OCI-LY1 (cell line): ENCODE measurements at regions not wholly inside any gene's neighbourhood (a gene's known extent, or its start where the extent isn't known, plus 50 kb on each side); places are given as distances from the start of the nearest gene placed in this dataset.
"Not testable (repeated sequence)": the region's sequence is repeated elsewhere in the genome, so short reads cannot be mapped to it uniquely, and the experiment has no call there.

ENCODE experiments used
- H2AFZ ChIP-seq: fragments of 200-600 bp; sonication (generic), shearing (Covaris generic); 2 replicates; pipeline ENCODE4 v1.6.0; 2014; ENCODE audit warnings: antibody characterized with exemption, mild to moderate bottlenecking, low read length
- H3F3A ChIP-seq: fragments of 200-600 bp; sonication (generic), shearing (Covaris generic); 2 replicates; pipeline ENCODE4 v1.6.0; 2014; ENCODE audit warnings: mild to moderate bottlenecking, antibody characterized with exemption, low read length, moderate library complexity; ENCODE audit not compliant: insufficient read depth
- H3K27ac ChIP-seq: fragments of 200-600 bp; sonication (generic); 2 replicates; pipeline ENCODE4 v1.5.1; 2014; ENCODE audit warnings: low read length, mixed run types, mild to moderate bottlenecking, low read depth; ENCODE audit not compliant: poor library complexity, severe bottlenecking
- H3K27me3 ChIP-seq: fragments of 200-600 bp; sonication (generic); 2 replicates; pipeline ENCODE4 v1.6.0; 2014; ENCODE audit warnings: antibody characterized with exemption, mild to moderate bottlenecking, low read length, moderate library complexity; ENCODE audit not compliant: insufficient read depth
- H3K36me3 ChIP-seq: fragments of 200-600 bp; sonication (generic); 2 replicates; pipeline ENCODE4 v1.6.1; 2014; ENCODE audit warnings: mild to moderate bottlenecking, antibody characterized with exemption, low read length, moderate library complexity, mixed read lengths; ENCODE audit not compliant: insufficient read depth
- H3K4me1 ChIP-seq: fragments of 200-600 bp; sonication (generic); 2 replicates; pipeline ENCODE4 v1.5.1; 2014; ENCODE audit warnings: mild to moderate bottlenecking, low read length, moderate library complexity; ENCODE audit not compliant: insufficient read depth, severe bottlenecking
- H3K4me2 ChIP-seq: fragments of 200-600 bp; sonication (generic), shearing (Covaris generic); 2 replicates; pipeline ENCODE4 v1.6.1; 2014; ENCODE audit warnings: low read length
- H3K4me3 ChIP-seq: fragments of 200-600 bp; sonication (generic); 2 replicates; pipeline ENCODE4 v1.5.1; 2014; ENCODE audit warnings: low read length, low read depth, mild to moderate bottlenecking, mixed read lengths; ENCODE audit not compliant: poor library complexity, severe bottlenecking
- H3K79me2 ChIP-seq: fragments of 200-600 bp; shearing (Covaris generic); 2 replicates; pipeline ENCODE4 v1.6.1; 2016; ENCODE audit warnings: mixed run types, low read length, mixed read lengths; ENCODE audit not compliant: insufficient read depth
- H3K9ac ChIP-seq: fragments of 200-600 bp; sonication (generic), shearing (Covaris generic); 2 replicates; pipeline ENCODE4 v1.6.1; 2014; ENCODE audit warnings: mild to moderate bottlenecking, low read length, mixed read lengths
- H3K9me2 ChIP-seq: fragments of 200-600 bp; sonication (generic), shearing (Covaris generic); 2 replicates; pipeline ENCODE4 v1.6.1; 2014; ENCODE audit warnings: low read depth, mild to moderate bottlenecking, low read length, mixed read lengths
- H3K9me3 ChIP-seq: fragments of 200-600 bp; shearing (Covaris generic); 2 replicates; pipeline ENCODE4 v1.6.1; 2014; ENCODE audit warnings: low read length, mixed read lengths
- H4K20me1 ChIP-seq: fragments of 200-600 bp; sonication (generic), shearing (Covaris generic); 2 replicates; pipeline ENCODE4 v1.6.0; 2016; ENCODE audit warnings: mild to moderate bottlenecking, low read length; ENCODE audit not compliant: insufficient read depth
- CTCF ChIP-seq: fragments of 200-600 bp; sonication (generic), shearing (Covaris generic); IDR thresholded peaks from 2 replicates; pipeline ENCODE4 v1.5.1; 2017; ENCODE audit warnings: mild to moderate bottlenecking, antibody characterized with exemption, low read length, moderate library complexity, mixed read lengths
- EZH2 ChIP-seq: fragments of 200-600 bp; sonication (generic), shearing (Covaris generic); IDR thresholded peaks from 2 replicates; pipeline ENCODE4 v1.8.0; 2017; ENCODE audit warnings: borderline replicate concordance, mixed run types, mild to moderate bottlenecking, antibody characterized with exemption, low read length, moderate library complexity, mixed read lengths

DNA sequence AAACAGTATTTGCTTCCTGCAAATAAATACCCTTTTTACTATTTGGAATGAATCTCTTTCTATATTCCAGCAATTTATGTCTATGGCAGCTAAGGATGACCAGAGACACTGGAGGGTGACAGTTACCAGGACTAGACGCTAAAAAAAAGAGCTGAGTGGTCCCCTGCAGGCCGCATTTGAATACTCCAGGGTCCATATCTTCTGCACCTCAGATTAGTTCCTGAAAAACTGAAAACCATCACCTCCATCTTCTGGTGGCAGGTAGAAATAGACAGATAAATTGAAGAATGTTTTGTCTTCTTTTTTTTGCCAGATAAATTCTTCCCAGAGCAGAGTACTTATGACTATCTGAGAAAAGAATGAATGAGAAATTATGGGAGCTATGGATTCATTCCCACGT, 145.6 kb downstream of the CSNK2A3 start:
- H3K9me2 ChIP-seq, result no peaks in the 10 kb centered on the region
- TF ChIP-seq CTCF (no peak; the same call in 1 of the 2 replicates), EZH2 (no peak)
- H2AFZ ChIP-seq, result no peak overlapping the region
- H3K36me3 ChIP-seq, result no peaks in the 10 kb centered on the region
- no peaks in the 10 kb centered on the region for H3F3A ChIP-seq
- no peak overlapping the region for H3K9ac ChIP-seq
- no peaks in the 10 kb centered on the region for H3K4me1 ChIP-seq
- H3K27ac ChIP-seq, result no peak overlapping the region
- no peaks in the 10 kb centered on the region for H3K79me2 ChIP-seq
- no peak overlapping the region for H3K4me3 ChIP-seq
- H4K20me1 ChIP-seq, result no peaks in the 10 kb centered on the region
- no peaks in the 10 kb centered on the region for H3K27me3 ChIP-seq
- no peaks in the 10 kb centered on the region for H3K9me3 ChIP-seq
- H3K4me2 ChIP-seq, result no peak overlapping the region

DNA sequence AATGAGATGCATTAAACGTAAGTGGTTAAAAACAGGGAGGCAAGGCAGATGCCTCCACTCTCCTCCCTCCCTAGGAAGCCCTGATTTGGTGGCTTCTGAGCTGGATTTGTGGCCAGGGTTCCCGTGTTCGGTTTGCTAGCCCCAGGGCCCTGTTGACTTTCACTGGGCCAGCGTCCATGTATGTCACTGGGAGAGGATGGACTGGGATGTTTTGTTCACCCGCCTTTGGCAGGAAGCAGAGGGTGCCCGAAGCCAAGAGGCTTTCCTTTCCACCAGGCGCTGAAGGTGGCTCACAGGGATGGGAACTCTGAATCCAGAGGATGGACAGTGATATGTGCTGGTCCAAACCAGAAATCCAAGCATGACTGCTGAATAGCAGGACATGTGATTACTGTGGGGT, 146.6 kb downstream of the CSNK2A3 start:
- Histone ChIP-seq H3K9me2 (no peaks in the 10 kb centered on the region), H3K4me2 (no peak overlapping the region), H3K79me2 (no peaks in the 10 kb centered on the region), H3K36me3 (no peaks in the 10 kb centered on the region), H3K4me1 (no peaks in the 10 kb centered on the region), H3K4me3 (no peak overlapping the region), H3K27me3 (no peaks in the 10 kb centered on the region), H3K9me3 (no peaks in the 10 kb centered on the region), H3K9ac (no peak overlapping the region), H2AFZ (no peak overlapping the region), H3K27ac (no peak overlapping the region), H3F3A (no peaks in the 10 kb centered on the region), H4K20me1 (no peaks in the 10 kb centered on the region)
- TF ChIP-seq CTCF, result no peak
- TF ChIP-seq EZH2, result no peak

GRCh38 chr11:11202885-11203284, 150.2 kb downstream of the CSNK2A3 start:
- H4K20me1 ChIP-seq, result no peaks in the 10 kb centered on the region
- H3K79me2 ChIP-seq, result no peaks in the 10 kb centered on the region
- H3K27ac ChIP-seq, result no peak overlapping the region
- no peaks in the 10 kb centered on the region for H3K9me2 ChIP-seq
- no peaks in the 10 kb centered on the region for H3K9me3 ChIP-seq
- H3F3A ChIP-seq, result no peaks in the 10 kb centered on the region
- H3K36me3 ChIP-seq, result no peaks in the 10 kb centered on the region
- no peaks in the 10 kb centered on the region for H3K27me3 ChIP-seq
- TF ChIP-seq EZH2, result no peak
- H2AFZ ChIP-seq, result no peak overlapping the region
- no peaks in the 10 kb centered on the region for H3K4me1 ChIP-seq
- no peak overlapping the region for H3K4me2 ChIP-seq
- no peak overlapping the region for H3K4me3 ChIP-seq
- no peak overlapping the region for H3K9ac ChIP-seq

- H4K20me1 ChIP-seq, H3K9me2 ChIP-seq, H3K4me2 ChIP-seq, H3K4me3 ChIP-seq, H3F3A ChIP-seq, H3K79me2 ChIP-seq, H3K4me1 ChIP-seq, H3K9ac ChIP-seq, H3K9me3 ChIP-seq, H2AFZ ChIP-seq, H3K27ac ChIP-seq, H3K36me3 ChIP-seq, H3K27me3 ChIP-seq: not testable (repeated sequence)
Measured at GRCh38 chr11:11201302-11201701, 151.7 kb downstream of the CSNK2A3 start.
